NCI-H2081 (cell line): ENCODE measurements at regions not wholly inside any gene's neighbourhood (a gene's known extent, or its start where the extent isn't known, plus 50 kb on each side); places are given as distances from the start of the nearest gene placed in this dataset.

Experiments
- DNase-seq, 2 experiments: peaks; one replicate each; lab custom pipeline; 2025; lab: John Stamatoyannopoulos, UW

DNA sequence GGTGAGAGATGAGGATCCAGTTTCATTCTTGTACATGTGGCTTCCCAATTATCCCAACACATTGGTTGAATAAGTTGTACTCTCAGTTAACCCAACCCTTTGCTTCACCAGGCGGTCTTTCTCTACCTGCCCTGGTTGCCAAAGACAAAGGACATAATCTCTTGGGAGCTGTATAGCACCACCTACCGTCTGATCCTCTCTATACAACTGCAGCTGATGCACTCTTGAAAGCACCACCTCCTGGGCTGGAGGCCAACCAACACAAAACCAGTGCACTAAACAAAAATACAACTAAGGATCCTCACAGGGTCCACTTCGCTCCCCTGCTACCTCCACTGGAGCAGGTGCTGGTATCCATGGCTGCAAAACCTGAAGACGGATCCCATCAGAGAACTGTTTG is 473.6 kb upstream of the NRXN1 start:
- DNase-seq = no peak

DNA sequence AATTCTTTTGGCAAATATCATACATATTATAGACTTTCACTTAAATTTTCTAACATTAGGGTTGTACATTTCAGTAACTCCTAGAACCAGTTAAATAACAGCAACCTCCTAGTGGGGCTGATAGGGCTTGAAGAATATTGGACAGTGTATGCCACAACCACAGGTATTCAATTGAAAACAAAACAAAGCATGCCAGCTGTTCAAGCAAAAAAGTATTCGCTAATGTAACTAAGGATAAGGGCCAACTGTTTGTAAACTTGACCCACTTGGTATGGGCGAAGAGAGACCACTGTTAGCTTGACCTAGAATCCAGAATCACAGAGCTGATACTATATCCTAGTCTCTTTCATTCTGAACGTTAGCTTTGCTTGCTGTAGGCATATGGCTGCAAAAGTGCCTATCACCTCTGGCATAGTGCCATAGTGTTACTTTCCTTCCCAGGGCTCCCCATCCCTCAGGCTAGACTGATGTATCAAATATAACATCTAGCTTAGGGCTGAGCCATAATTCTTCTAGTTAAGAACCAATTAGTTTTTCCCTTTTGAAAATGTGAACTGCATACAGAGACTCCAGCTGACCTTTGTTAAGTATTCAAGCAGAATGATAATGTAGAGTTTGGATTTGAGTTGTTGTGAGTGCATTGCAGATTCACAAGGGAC is 458.8 kb upstream of the NRXN1 start:
- DNase-seq = peak; percentile 85 to 91

- DNase-seq = peak; percentile 16 to 22
These were observed 452.7 kb upstream of the NRXN1 start for GRCh38 chr2:51484605-51485004.

- peak in 1 of 2 experiments; percentile 45 for DNase-seq
These were observed 451.8 kb upstream of the NRXN1 start for GRCh38 chr2:51483720-51484119.

GRCh38 chr2:51472783-51473182 is 440.9 kb upstream of the NRXN1 start:
- DNase-seq = no peak

GRCh38 chr2:51472300-51472699 is 440.4 kb upstream of the NRXN1 start:
- no peak for DNase-seq

- no peak for DNase-seq
These were observed 437.2 kb upstream of the NRXN1 start for GRCh38 chr2:51469102-51469501.

DNA sequence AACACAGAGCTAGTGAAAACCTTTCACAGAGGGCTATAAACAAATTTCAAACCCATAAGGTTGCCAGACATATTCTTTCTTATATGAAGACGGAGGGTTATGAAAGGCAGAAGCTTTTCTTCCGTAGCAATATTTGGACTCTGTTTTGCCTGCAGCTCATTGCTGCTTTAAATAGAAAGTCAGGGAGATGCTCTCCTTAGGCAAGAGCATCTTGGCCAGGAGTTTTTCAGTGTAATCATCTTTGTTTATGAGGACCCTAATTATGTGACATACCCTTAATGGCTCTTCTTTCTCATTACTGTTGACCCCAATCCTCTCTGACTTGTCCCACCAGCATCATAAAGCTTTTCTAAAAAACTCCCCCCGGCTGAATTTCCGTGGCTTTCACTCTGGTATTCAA is 433.4 kb upstream of the NRXN1 start:
- DNase-seq = no peak

DNA sequence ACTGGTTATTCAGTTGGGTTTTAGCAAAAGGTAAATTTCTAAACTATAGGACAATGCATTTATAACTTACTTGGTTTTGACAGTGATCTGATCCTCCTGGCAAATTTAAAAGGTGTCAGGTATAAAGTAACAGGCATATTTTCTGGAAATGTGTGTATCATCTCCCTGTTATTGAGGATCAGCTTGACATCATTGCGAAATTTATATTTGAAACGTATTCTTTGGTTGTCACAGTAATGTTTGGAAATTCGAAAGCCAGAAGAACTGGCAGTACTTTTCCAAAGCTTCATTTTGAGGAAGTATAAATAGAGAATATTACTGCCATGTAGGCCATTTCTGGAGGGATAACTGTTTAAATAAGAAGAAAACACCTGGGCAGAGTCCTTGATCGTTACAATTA is 422.2 kb upstream of the NRXN1 start:
- DNase-seq = no peak

- DNase-seq = no peak
These were observed 417.0 kb upstream of the NRXN1 start for GRCh38 chr2:51448911-51449310.

DNA sequence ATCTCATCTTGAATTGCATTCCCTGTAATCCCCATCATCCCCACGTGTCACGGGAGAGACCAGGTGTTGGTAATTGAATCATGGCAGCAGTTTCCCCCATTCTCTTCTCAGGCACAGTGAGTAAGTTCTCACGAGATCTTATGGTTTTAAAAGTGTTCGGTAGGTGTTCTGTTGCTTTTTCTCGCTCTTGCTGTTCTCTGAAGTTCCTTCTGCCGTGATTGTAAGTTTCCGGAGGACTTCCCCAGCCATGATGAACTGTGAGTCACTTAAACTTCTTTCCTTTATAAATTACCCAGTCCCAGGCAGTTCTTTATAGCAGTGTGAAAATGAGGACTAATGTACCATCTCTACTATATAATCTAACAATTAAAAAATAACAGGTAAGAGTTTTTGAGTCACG is 409.9 kb upstream of the NRXN1 start:
- DNase-seq = no peak

- DNase-seq = no peak
These were observed 392.5 kb upstream of the NRXN1 start for GRCh38 chr2:51424418-51424817.

- no peak for DNase-seq
These were observed 388.6 kb upstream of the NRXN1 start for GRCh38 chr2:51420511-51420910.

GRCh38 chr2:51413726-51414125 is 381.8 kb upstream of the NRXN1 start:
- no peak for DNase-seq

DNA sequence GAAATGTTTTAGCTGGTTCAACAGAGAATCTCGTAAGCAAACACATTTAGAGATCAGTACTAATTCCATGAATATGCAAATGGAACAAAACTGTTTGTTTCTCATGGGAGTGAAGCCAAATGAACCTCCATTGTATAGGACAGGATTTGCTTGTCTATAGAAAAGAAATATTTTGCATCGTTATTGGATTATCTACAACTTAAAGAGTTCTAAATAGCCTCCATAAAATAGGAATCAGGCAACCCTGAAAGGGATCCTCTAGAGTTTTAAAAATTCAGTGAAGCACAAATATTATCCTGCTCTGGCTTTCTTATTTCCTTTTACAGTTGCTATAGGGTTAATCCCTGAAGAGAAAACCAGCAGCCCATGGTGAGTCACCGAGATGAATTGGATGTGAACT is 378.4 kb upstream of the NRXN1 start:
- no peak for DNase-seq

DNA sequence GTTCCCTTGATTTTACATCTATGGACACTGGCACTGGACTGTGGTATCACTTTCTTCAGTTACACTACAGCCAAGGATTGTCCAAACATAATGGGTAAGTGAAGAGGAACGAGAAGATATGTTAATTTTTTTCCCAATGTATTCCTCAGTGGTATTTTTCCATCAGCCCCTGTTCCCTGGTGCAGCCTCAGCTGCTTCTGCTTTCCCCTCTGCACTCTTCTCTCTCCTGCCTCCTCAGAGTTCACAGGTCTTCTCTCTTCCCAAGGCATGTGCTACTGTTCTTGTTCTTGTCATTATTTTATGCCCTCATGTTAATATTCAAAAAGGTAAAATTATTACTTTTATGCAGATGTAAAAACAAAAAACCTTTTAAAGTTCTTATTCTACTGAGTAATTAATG is 378.0 kb upstream of the NRXN1 start:
- no peak for DNase-seq

DNA sequence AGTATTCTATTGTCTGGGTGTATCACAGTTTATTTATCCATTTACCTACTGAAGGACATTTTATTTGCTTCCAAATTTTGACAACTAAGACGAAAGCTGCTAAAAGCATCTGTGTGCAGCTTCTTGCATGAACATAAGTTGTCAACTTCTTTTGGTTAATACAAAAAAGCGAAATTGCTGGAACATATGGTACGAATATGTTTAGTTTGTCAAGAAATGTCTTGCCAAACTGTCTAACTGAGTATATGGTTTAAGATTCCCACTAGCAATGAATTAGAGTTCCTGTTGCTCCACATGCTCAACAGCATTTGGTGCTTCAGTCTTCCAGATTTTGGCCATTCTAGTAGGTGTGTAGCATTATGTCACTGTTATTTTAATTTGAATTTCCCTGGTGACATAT is 372.3 kb upstream of the NRXN1 start:
- no peak for DNase-seq

GRCh38 chr2:51401546-51401945 is 369.6 kb upstream of the NRXN1 start:
- DNase-seq = no peak

DNA sequence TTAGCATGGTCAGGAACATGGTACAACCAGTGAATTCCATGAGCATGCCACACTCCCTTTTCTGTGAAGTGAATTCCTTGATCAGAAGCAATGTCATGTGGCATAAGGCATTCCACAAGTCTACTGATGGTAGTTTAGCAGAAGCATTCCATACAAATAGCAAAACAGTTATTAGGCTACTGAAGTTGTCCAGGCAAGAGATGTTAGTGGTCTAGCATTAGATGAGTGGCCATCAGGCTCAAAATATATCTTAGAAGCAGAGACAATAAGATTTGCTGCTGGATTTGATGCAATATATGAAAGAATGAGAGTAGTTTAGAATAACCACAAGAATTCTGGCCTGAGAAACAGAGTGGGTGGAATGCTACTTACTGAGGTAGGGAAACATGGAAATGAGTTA is 355.3 kb upstream of the NRXN1 start:
- no peak for DNase-seq

DNA sequence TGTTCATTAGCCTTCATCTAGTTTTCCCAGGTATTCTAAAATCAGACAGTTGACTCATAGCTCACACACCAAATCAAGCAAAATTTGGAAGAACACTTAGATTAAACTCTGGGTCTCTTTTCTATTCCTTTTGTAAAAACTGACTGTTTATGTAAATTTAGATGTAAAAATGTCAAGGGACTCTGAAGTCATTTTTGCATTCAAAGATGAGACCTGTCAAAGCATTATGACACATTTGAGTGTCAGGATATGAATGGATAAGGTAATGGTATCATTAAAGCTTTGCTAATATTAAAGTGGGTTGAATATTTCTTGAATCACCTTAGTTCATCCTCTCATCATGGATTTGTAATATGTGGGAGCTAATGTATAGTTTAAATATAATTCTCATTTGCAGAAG is 348.1 kb upstream of the NRXN1 start:
- DNase-seq = no peak

- no peak for DNase-seq
These were observed 336.3 kb upstream of the NRXN1 start for GRCh38 chr2:51368250-51368649.

- no peak for DNase-seq
These were observed 318.2 kb upstream of the NRXN1 start for GRCh38 chr2:51350100-51350499.

- no peak for DNase-seq
These were observed 313.0 kb upstream of the NRXN1 start for GRCh38 chr2:51344886-51345285.
